ENCODE measurements at regions not wholly inside any gene's neighbourhood (a gene's known extent, or its start where the extent isn't known, plus 50 kb on each side); places are given as distances from the start of the nearest gene placed in this dataset.
"Not testable (repeated sequence)": the region's sequence is repeated elsewhere in the genome, so short reads cannot be mapped to it uniquely, and the experiment has no call there.

DNA sequence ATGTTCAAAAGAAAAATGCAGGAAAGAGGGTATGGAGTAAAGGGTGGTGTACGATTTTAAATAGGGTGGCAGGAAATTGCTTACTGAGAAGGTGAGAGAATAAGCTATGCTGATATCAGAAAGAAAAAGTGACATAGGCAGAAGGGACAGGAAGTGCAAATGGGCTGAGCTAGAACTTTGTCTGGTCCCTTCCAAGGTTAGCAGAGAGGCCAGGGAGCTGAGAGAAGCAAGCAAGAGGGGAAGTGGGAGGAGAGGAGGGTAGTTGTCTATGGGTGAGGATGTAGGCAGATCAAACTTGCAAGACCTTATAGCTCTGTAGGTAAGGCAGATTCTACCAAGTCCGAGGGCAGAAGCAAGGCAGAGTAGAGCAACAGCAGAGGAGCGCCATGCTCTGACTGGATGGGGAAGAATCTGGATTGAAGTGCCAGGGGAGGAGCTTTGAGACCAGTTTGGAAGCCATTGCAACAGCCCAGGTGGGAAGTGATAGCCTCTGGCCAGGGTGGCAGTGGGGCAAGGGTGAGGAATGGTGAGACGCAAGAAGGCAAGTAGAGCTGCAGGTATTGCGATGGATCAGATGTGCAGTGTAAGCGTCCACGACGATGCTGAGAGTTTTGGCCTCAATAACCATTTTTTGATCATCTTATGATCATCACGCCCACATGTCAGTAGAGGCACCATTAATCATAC is 134.4 kb upstream of the APCDD1 start:
- no peak for DNase-seq

- no peak for DNase-seq
These were observed 133.6 kb upstream of the APCDD1 start for GRCh38 chr18:10320791-10321190.

GRCh38 chr18:10321576-10321975 is 132.9 kb upstream of the APCDD1 start:
- no peak for DNase-seq

GRCh38 chr18:10322004-10322403 is 132.4 kb upstream of the APCDD1 start:
- no peak for DNase-seq

DNA sequence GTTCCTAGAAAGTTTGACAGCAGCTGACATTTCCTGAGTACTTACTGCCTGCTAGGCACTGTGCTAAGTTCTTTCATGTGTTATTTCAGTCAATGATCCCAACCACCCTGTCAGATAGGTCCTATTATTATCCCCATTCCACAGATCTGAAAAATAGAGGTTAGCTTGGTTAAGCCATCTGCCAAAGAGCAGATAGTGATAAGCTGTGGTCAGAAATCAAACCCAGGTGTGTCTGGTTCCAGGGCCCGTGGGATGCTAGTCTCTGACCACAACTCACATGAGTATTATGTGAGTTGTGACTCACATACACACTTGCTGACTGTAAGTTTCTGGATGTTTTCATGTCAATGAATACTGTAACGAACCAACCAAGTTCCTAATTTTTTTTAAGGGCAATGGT is 132.0 kb upstream of the APCDD1 start:
- no peak for DNase-seq

DNA sequence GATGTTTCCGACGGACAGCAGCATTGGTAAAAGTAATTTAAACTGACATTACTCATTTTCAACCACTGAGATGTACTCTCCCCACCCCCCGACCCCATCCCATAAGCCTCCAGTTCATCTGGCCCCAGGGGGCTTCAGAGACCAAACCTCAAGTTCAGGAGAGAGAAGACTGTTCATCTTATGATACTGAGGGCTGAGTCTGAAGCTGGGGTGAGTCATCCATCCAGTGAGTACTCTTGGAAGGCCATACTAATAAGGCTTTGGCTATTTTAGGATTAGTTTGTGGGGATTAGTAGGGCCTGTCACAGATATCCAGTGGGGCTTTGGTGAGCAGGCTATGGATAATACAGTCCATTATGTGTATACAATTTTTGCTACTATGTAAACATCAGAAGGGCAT is 125.3 kb upstream of the APCDD1 start:
- DNase-seq: no peak

DNA sequence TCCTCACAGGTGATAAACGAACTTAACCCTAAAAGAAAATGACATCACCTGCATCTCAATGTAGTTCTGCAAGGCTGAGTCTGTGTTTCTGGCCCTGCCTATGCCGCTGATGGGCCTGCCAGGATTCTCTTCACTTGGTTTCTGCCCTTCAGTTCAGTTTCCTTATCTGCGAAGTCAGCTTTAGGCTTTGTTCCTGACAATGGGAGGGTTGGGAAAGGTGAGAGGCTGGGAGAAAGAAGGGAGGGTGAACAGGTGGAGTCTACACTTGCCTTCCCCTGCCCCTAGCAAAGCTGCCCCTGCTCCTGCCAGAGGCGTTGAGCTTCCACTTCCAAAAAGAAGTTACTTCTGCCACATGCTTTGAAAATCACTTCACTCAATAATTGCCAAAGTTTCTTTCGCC is 124.0 kb upstream of the APCDD1 start:
- DNase-seq: no peak

DNA sequence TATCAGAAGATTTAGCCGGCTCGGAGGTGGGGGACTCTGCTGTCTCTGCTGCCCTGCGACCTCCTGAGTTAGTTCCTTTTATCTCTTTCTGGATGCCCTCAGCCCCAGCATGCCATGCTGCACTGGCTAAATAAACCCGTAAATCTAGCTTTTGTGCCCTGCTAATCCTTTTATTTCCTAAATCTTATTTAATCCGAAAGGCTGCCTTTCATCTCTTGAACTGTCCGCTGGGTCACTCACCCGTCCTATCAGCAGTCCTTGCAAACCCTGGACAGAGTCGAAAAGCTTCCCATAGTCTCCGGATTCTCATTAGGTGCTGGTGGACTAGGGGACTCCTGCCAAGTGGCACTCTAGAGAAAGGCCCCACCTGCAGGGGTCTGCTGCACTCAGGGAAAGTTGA is 122.0 kb upstream of the APCDD1 start:
- no peak for DNase-seq

DNA sequence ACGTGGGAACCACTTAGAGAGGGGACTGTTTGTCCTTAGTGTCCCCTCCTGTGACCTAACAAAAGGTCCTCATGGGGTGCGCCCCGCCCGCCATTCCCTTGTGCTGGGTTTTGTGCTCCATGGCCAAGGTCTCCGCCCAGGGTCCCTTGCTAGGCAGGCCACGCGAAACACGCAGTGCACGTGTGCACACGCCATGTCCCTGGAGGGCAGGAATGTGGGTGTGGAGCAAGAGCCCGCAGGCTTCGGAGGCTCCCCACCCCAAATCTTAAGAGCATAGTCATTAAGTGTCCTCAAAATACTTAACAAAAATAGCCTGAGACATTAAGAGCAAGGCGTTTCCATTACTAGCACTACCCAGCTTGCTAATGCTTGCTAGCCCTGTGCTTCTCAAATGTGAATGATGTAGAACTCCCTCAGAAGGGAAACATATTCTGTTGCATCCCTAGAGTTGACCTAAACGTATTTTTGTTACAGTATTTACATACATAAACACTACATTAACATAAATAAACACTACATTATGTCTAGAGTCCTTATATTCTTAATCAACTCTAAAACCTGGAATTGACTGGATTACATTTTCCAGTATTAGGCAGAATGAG is 117.6 kb upstream of the APCDD1 start:
- DNase-seq: no peak

DNA sequence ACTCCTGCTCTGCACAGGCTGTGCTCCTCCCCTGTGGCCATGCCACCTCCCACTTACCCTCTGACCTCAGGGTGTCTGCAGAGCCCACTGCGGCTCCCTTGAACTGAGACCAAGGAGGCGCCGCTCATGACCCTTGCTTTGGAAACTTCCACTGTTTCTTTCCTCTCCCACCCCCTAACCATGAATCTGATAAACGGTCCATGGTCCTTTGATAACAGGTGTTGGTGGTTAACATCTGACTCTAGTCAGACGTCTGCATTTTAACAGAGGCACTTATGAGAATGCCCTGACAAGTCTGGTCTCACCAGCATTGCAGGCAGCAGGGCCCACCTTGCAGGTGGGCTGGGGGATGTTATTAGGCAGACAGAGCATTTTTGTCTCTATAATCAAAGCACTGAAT is 113.6 kb upstream of the APCDD1 start:
- no peak for DNase-seq

DNA sequence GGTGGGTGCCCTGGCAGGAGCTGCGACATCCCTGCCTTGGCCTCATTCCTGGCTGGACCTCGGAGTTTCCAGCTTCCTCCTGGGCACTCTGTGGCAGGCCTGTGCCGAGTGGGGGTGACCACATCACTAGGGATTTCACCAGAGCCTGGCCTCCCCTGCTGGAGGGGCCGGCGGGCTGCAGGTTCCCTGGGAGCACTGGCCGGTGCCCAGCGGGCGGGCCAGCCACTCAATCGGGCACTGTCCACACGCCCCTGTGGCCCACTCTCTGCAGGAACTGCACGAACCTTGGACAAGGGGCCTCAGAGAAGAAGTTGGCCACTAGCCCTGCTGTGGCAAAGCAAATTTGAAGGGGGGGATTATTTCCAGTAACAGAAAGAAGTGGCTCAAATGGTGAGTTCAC is 110.7 kb upstream of the APCDD1 start:
- DNase-seq: no peak

DNA sequence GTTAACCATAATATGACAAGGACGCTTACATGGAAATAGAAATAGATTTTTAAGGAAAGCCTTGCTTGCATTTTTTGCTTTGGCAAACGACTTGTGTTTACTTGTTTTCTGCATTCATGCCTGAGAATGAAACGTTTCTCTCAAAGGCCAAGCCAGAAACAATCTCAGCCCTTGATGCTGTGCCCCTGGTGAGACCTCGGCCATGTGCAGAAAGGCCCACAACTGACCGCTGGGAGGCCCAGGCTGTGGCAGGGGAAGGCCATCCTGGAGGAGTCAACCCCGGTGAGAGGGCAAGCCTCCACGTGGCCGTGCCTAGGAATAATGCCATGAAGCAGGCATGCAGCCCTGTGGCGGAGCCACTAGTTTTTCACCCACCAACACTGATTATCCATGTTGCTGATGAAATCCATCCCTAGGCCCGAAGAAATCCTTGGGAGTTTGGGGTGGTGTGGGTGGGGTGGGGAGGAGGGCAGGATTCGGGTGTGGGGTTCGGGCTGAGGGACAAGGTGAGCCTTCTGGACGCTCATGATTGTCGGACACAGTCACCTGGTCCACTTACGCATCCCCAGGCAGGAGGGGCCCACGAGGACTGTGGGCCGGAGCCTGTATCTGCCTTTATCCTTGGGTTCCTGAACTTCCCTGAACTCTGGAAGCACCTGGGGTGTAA is 107.6 kb upstream of the APCDD1 start:
- DNase-seq: no peak

DNA sequence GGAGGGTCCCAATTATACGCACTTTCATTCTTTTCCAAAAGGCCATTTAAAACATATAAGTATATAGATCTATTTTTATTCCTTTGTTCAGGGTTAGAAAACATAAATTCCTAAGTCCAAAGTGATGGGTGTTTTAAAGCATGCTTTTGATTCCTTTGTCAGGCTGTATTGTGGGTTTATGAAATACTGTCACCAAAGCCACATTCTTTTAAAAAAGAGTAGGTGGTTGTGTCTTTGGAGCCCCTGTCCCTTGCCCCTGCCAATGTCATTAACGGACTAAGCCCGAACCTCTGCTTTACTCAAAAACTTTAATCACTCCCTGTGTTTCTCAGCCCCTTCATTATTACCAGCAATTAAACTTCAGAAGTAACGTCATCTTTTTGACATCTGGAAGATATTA is 104.9 kb upstream of the APCDD1 start:
- no peak for DNase-seq

- DNase-seq: no peak
These were observed 103.8 kb upstream of the APCDD1 start for GRCh38 chr18:10350661-10351060.

DNA sequence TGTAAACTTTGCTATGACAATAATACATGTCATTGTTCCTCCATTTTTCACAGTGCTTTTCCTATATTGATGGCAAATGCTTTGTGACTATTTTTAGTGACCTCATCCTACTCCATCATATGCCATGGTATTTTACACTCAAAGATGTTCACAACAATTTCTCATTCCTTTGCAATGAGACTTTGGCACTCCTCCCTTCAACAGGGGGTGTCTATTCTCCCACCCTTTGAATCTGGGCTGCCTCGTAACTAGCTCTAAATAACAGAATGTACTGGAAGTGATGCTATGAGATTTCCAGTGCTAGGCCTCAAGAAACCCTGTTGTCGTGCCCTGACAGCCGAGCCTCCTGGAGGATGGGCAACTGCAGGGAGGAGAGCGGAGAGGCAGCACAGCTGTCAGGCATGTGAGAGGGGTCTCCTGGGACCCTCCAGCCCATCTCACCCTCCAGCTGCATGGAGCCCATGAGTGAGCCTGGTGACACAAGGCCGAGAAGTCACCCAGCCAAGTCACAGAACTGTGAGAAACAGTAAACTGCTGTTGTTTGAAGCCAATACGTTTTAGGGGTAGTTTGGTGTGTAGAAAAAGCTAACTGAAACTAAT is 103.1 kb upstream of the APCDD1 start:
- no peak for DNase-seq

DNA sequence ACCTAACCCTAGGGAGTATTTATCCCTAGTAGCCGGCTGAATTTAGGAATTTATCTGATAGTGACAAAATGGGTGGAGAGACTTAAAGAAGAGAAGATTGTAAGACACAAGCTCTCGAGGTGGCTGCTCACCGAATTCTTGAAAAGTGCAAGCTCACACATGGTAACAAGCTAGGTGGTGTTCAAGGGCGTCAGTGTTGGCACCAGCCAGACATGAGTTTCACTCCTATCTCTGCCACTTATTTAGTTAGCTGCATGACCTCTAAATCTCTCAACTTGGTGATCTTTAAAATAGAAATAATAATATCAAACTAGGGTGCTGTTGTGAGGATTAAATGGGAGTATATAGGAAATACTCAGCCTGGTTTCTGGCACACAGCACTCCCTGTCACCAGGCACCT is 102.6 kb upstream of the APCDD1 start:
- DNase-seq: no peak

DNA sequence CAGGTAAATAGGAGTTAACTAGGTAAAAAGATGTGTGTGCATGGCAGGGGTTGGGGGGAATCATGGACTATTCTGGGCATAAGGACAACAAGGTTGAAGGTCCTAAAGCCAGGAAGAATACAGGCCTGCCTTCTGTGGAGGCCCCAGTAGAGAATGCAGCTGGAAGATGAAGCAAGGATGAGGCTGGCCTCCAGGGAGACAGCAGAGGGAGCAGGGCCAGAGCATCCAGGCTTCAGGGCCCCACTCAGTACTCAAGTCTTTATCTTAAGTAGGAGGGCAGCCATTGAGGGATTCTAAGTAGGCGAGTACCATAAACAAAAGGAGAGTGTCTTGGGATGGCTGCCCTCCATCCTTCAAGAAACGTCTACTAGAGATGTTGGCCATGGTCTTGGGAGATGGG is 101.8 kb upstream of the APCDD1 start:
- DNase-seq: no peak

DNA sequence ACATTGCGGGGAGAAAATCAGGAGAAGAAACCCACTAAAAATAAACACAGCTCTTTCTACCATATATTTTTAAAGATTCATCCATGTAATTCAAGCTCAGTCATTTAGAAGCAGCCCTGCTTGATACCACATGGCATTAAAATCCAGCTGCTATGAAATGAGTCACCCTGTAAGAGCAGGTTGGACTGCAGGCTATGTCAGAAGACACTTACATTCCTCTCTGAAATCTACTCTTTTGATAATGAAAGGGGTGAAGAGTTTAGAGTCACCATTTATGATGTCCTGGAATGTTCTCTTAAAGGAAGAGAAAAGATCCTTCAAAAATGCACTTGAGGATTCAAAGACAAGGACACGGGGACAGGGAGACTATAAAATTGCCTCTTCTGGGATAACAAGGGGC is 100.6 kb upstream of the APCDD1 start:
- DNase-seq: no peak

GRCh38 chr18:10354241-10354811 is 100.1 kb upstream of the APCDD1 start:
- no peak for DNase-seq

GRCh38 chr18:10354890-10355289 is 99.5 kb upstream of the APCDD1 start:
- no peak for DNase-seq

DNA sequence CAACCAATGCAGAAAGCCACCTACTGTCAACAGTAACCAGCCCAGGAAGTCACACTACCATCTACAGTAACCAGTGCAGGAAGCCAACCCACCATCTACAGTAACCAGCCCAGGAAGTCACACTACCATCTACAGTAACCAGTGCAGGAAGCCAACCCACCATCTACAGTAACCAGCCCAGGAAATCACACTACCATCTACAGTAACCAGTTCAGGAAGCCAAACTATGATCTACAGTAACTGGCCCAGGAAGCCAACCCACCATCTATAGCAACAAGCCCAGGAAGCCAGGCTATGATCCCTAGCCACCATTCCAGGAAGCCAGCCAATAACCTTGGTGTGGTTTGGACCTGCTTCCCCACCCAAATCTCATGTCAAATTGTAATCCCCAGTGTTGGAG is 97.4 kb upstream of the APCDD1 start:
- DNase-seq: not testable (repeated sequence)

GRCh38 chr18:10361660-10362059 is 92.8 kb upstream of the APCDD1 start:
- DNase-seq: no peak

- DNase-seq: no peak
These were observed 89.4 kb upstream of the APCDD1 start for GRCh38 chr18:10365021-10365500.

DNA sequence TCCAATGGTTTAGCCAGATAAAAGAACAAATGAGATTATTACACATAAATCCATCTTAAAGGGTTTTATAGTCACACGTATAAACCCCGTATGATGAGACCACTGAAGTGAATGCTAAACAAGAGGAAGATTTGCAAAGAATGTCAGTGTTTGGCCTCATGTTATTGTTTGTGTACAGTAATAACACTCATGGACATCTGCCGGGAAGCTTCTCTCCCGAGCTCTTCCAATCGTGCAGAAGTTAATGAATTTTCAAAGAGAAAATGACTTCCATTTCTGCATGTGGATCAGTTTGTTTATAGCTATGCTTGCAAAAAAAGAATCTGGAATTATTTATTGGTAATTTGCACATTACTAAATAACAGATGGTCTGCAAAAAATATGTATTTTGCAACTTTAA is 88.5 kb upstream of the APCDD1 start:
- DNase-seq: no peak

Measured in T-helper 1 cell (primary cell).